PC-9 (cell line): ENCODE measurements at regions not wholly inside any gene's neighbourhood (a gene's known extent, or its start where the extent isn't known, plus 50 kb on each side); places are given as distances from the start of the nearest gene placed in this dataset.

Experiments used
- CTCF ChIP-seq: fragments of 200-600 bp; sonication (generic); conservative IDR thresholded peaks from 2 replicates; pipeline ENCODE4 v1.6.1; 2017; ENCODE audit warnings: mixed run types, antibody characterized with exemption, mild to moderate bottlenecking, moderate library complexity
- EZH2 ChIP-seq: fragments of 200-600 bp; sonication (generic); IDR thresholded peaks from 2 replicates; pipeline ENCODE4 v1.8.0; 2017; ENCODE audit warnings: antibody characterized with exemption, low read depth

GRCh38 chr21:32120230-32120629 is 158.6 kb downstream of the MIS18A start:
- TF ChIP-seq CTCF (no peak), EZH2 (no peak)
